VCaP (cell line): ENCODE measurements at regions not wholly inside any gene's neighbourhood (a gene's known extent, or its start where the extent isn't known, plus 50 kb on each side); places are given as distances from the start of the nearest gene placed in this dataset.

ENCODE experiments used
- H3K27ac ChIP-seq: fragments of 450-650 bp; 2 replicates; pipeline ENCODE4 v1.5.1; 2017
- CTCF ChIP-seq: fragments of 450-650 bp; conservative IDR thresholded peaks from 2 replicates; pipeline ENCODE4 v1.5.1; 2017; ENCODE audit warnings: mild to moderate bottlenecking, moderate library complexity

- TF ChIP-seq CTCF: no peak
- no peak overlapping the region for H3K27ac ChIP-seq
Observed at GRCh38 chr13:53568491-53568890, 539.9 kb downstream of the OLFM4 start.

- TF ChIP-seq CTCF: no peak
- no peak overlapping the region for H3K27ac ChIP-seq
Observed at GRCh38 chr13:53569453-53569852, 540.8 kb downstream of the OLFM4 start.

GRCh38 chr13:53601113-53601512 is 572.5 kb downstream of the OLFM4 start:
- H3K27ac ChIP-seq: no peak overlapping the region
- no peak for TF ChIP-seq CTCF

GRCh38 chr13:53605326-53605725 is 576.7 kb downstream of the OLFM4 start:
- no peak for TF ChIP-seq CTCF
- H3K27ac ChIP-seq: peak overlapping the region; percentile 46

- no peak overlapping the region for H3K27ac ChIP-seq
- no peak for TF ChIP-seq CTCF
Observed at GRCh38 chr13:53612200-53612599, 583.6 kb downstream of the OLFM4 start.

GRCh38 chr13:53622456-53622855 is 593.8 kb downstream of the OLFM4 start:
- no peak overlapping the region for H3K27ac ChIP-seq
- TF ChIP-seq CTCF: no peak

- no peak for TF ChIP-seq CTCF
- H3K27ac ChIP-seq: no peak overlapping the region
Observed at GRCh38 chr13:53623146-53623545, 594.5 kb downstream of the OLFM4 start.

- no peak for TF ChIP-seq CTCF
- no peak overlapping the region for H3K27ac ChIP-seq
Observed at GRCh38 chr13:53631511-53631910, 602.9 kb downstream of the OLFM4 start.
